ENCODE measurements at regions not wholly inside any gene's neighbourhood (a gene's known extent, or its start where the extent isn't known, plus 50 kb on each side); places are given as distances from the start of the nearest gene placed in this dataset.

- no peak for TF ChIP-seq CTCF (IDR thresholded peaks at IDR 0.05; ENCODE audit: control extremely low read depth in 1 of 3, insufficient read depth in 1 of 3, low read depth in 1 of 3, low read length in 3 of 3)
- no peak for TF ChIP-seq CHD2 (IDR thresholded peaks at IDR 0.05; ENCODE audit: low read length)
- TF ChIP-seq SIRT6 (IDR thresholded peaks at IDR 0.05; ENCODE audit: low read length), result no peak
- TF ChIP-seq CTBP2 (IDR thresholded peaks at IDR 0.05; ENCODE audit: borderline replicate concordance, insufficient read depth, insufficient read length, low read length), result no peak
- no peak for TF ChIP-seq RXRA (IDR thresholded peaks at IDR 0.05; ENCODE audit: insufficient read depth, low read depth, low read length)
- TF ChIP-seq FOSL1 (IDR thresholded peaks at IDR 0.05; ENCODE audit: insufficient read depth, low read depth, low read length), result no peak
- TF ChIP-seq MAFK (IDR thresholded peaks at IDR 0.05; ENCODE audit: low read depth, low read length), result no peak
- no peak for TF ChIP-seq GTF2F1 (IDR thresholded peaks at IDR 0.05; ENCODE audit: borderline replicate concordance, low read depth, low read length)
Measured at GRCh38 chr2:203812294-203813221, 55.0 kb upstream of the CTLA4 start (continued).

Data from H1 (cell line).